Erythroblast (primary cell): ENCODE measurements at regions not wholly inside any gene's neighbourhood (a gene's known extent, or its start where the extent isn't known, plus 50 kb on each side); places are given as distances from the start of the nearest gene placed in this dataset.
A peak's percentile ranks its signal among the peaks of the same experiment; 100 is the strongest.

Source experiments
- DNase-seq, 2 experiments: peaks; one replicate each; lab custom pipeline; 2025; lab: John Stamatoyannopoulos, UW
- GATA1 ChIP-seq: IDR thresholded peaks from 2 replicates; pipeline ENCODE4 v1.6.1; 2011; ENCODE audit warnings: low read depth, mild to moderate bottlenecking, control low read depth, low read length, moderate library complexity
- POLR2A ChIP-seq: IDR thresholded peaks from 2 replicates; pipeline ENCODE4 v1.6.1; 2011; ENCODE audit warnings: mild to moderate bottlenecking, low read length

GRCh38 chr13:59543418-59543817 lies 620.3 kb downstream of the DIAPH3 start:
- TF ChIP-seq POLR2A, result no peak
- no peak for TF ChIP-seq GATA1
- no peak for DNase-seq

- no peak for DNase-seq
- TF ChIP-seq GATA1 (no peak), POLR2A (no peak)
Measured at GRCh38 chr13:59545007-59545406, 618.7 kb downstream of the DIAPH3 start.

GRCh38 chr13:59546178-59546577 lies 617.5 kb downstream of the DIAPH3 start:
- peak; percentile 13 to 49 for DNase-seq
- TF ChIP-seq POLR2A (no peak), GATA1 (no peak)

- TF ChIP-seq GATA1 (no peak), POLR2A (no peak)
- peak; percentile 9 to 16 for DNase-seq
Measured at GRCh38 chr13:59547950-59548349, 615.8 kb downstream of the DIAPH3 start.

GRCh38 chr13:59562924-59563323 lies 600.8 kb downstream of the DIAPH3 start:
- no peak for DNase-seq
- no peak for TF ChIP-seq POLR2A
- no peak for TF ChIP-seq GATA1

GRCh38 chr13:59566561-59566960 lies 597.2 kb downstream of the DIAPH3 start:
- DNase-seq, result no peak

GRCh38 chr13:59568306-59568705 lies 595.4 kb downstream of the DIAPH3 start:
- TF ChIP-seq POLR2A (no peak), GATA1 (no peak)
- no peak for DNase-seq

More at GRCh38 chr13:59566561-59566960, 597.2 kb downstream of the DIAPH3 start:
- TF ChIP-seq GATA1 (no peak), POLR2A (no peak)

- TF ChIP-seq POLR2A (no peak), GATA1 (no peak)
- no peak for DNase-seq
Measured at GRCh38 chr13:59570204-59570603, 593.5 kb downstream of the DIAPH3 start.

- no peak for DNase-seq
- TF ChIP-seq POLR2A (no peak), GATA1 (no peak)
Measured at GRCh38 chr13:59584101-59584500, 579.6 kb downstream of the DIAPH3 start.

- no peak for DNase-seq
- TF ChIP-seq POLR2A, result no peak
- no peak for TF ChIP-seq GATA1
Measured at GRCh38 chr13:59584761-59585670, 578.7 kb downstream of the DIAPH3 start.

GRCh38 chr13:59587030-59587429 lies 576.7 kb downstream of the DIAPH3 start:
- TF ChIP-seq POLR2A, result no peak
- TF ChIP-seq GATA1, result no peak
- no peak for DNase-seq

- TF ChIP-seq POLR2A (no peak), GATA1 (no peak)
Measured at GRCh38 chr13:59587971-59588716, 575.6 kb downstream of the DIAPH3 start.

GRCh38 chr13:59588717-59589067 lies 575.0 kb downstream of the DIAPH3 start:
- DNase-seq, result no peak
- TF ChIP-seq POLR2A (no peak), GATA1 (no peak)

More at GRCh38 chr13:59587971-59588716, 575.6 kb downstream of the DIAPH3 start:
- no peak for DNase-seq

GRCh38 chr13:59601993-59602392 lies 561.7 kb downstream of the DIAPH3 start:
- DNase-seq, result no peak
- TF ChIP-seq POLR2A (no peak), GATA1 (no peak)

- TF ChIP-seq POLR2A (no peak), GATA1 (no peak)
- DNase-seq, result peak in 1 of 2 experiments; percentile 7
Measured at GRCh38 chr13:59603646-59604045, 560.1 kb downstream of the DIAPH3 start.
